Coronary artery (tissue), 2 donors: ENCODE measurements at regions not wholly inside any gene's neighbourhood (a gene's known extent, or its start where the extent isn't known, plus 50 kb on each side); places are given as distances from the start of the nearest gene placed in this dataset.

Experiments used
- DNase-seq: peaks from one replicate; pipeline ENCODE4 v3.0.0-alpha.2; 2017; ENCODE audit warnings: low spot score
- H3K27ac ChIP-seq, 2 donors: fragments of 200-600 bp; sonication (generic); one replicate each; pipeline ENCODE4 v1.5.1; 2016 to 2019
- H3K4me3 ChIP-seq: fragments of 200-600 bp; sonication (generic); 2 replicates; pipeline ENCODE4 v1.5.1; 2016; ENCODE audit warnings: mild to moderate bottlenecking, moderate library complexity
- TF ChIP-seq, protein P1 (sequence below): fragments of 200-600 bp; sonication (generic); IDR thresholded peaks from one replicate; pipeline ENCODE4 v1.5.1; 2019; ENCODE audit warnings: antibody characterized with exemption

DNA sequence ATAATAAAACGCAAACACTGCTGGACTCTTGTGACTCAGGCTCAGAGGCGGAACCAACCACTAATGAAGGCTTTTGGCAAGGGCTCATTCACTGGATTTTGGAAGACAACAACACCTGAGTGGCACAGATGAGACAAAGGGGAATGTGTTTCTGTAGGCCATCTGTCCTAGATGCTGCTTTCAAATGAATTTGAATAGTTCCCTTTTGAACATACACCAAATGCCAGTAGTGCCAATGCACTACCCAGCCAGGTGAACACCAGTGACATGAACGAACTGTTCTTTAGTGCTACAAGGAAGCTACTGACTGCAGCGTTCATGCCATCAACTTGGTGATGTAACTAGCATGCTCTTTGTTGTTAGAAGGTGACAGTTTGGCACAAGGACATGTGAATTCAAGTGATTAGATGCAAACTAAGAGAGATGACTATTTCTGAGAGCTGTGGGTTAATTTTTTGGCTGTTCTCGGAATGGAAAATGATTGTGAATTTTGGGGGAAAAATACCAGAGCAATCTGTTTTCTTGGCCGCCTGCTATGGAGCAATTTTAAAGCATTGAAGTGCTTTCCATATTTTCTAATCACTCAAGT lies 173.7 kb downstream of the SLC24A2 start:
- TF ChIP-seq, protein P1, sequence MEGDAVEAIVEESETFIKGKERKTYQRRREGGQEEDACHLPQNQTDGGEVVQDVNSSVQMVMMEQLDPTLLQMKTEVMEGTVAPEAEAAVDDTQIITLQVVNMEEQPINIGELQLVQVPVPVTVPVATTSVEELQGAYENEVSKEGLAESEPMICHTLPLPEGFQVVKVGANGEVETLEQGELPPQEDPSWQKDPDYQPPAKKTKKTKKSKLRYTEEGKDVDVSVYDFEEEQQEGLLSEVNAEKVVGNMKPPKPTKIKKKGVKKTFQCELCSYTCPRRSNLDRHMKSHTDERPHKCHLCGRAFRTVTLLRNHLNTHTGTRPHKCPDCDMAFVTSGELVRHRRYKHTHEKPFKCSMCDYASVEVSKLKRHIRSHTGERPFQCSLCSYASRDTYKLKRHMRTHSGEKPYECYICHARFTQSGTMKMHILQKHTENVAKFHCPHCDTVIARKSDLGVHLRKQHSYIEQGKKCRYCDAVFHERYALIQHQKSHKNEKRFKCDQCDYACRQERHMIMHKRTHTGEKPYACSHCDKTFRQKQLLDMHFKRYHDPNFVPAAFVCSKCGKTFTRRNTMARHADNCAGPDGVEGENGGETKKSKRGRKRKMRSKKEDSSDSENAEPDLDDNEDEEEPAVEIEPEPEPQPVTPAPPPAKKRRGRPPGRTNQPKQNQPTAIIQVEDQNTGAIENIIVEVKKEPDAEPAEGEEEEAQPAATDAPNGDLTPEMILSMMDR = no peak
- Histone ChIP-seq H3K27ac (no peak overlapping the region), H3K4me3 (no peak overlapping the region)
- DNase-seq = no peak

DNA sequence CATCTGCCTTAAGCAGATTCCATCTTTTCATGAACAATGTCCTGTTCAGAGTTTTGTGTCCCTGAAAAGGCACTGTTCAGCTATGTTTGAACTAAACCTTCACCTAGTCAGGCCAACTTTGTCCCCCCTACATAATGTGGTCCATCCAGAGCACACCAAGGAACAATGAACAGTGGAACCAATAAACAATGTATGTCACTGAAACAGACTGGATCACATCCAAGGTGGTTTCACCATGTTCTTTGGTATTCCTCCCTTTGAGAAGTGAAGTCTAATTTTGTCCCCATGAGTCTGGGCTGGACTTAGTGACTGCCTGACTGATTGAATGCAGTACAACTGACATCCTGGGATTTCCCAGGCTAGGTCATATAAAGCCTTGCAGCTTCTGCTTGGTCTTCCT lies 174.5 kb downstream of the SLC24A2 start:
- DNase-seq = no peak

DNA sequence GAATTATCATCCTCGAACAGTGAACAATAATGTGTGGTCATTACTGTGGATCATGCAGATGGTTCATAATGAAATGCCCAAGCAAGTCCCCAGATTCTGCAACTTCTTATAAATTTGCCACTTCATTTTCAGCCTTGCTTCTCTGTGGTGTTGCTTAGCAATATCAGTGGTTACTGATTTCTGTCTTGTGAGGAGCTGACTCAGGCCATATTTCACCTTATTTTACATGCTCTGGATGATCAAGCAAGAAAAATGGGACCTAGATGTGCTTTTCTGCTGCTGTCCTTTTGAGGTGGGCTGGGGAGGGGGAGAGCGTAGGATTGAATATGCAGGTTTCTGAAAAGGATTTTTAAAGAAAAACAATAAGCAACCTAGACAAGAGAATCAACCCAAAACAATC lies 188.3 kb downstream of the SLC24A2 start:
- TF ChIP-seq, protein P1 = no peak
- no peak for DNase-seq
- Histone ChIP-seq H3K27ac (no peak overlapping the region), H3K4me3 (no peak overlapping the region)

More for the DNA sequence above, 174.5 kb downstream of the SLC24A2 start:
- H3K4me3 ChIP-seq = no peak overlapping the region
- H3K27ac ChIP-seq = no peak overlapping the region
- TF ChIP-seq, protein P1 = no peak

DNA sequence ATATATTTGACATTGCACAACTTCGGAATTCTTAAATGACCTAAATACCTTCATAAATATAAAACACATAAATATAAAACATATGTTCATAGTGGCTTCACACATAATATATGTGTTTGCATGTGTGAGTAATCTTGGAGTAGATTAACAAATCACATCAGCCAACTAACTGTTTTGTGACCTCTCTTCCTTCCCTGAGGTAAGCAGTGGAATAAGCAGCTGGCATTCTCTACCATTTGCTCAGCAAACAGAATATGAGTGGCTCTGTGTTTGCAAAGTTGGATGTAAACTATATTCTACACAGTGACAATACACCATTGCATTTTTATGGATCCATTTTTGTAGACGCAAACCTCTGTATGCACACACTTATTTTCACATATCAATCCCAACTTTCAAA lies 189.9 kb downstream of the ACER2 start:
- no peak overlapping the region for H3K27ac ChIP-seq
- TF ChIP-seq, protein P1 = no peak
- DNase-seq = no peak

DNA sequence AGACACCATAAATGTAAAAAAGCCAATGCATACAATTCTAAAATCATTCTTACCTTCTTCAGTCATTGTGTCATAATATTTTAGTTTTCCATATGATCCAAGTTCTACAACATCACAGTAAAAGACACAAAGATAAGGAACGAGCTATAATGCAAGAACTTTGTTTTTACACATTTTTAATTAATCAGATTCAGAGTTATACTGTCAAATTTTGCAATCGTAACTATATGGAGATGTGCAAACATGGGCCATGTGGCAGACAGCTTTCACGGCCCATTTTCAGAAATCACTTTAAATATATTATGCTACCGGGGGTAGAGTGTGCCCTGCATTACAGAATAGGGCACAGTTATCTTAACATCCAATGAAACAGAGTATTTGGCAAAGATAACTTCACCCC lies 188.4 kb downstream of the ACER2 start:
- Histone ChIP-seq H3K27ac (no peak overlapping the region), H3K4me3 (no peak overlapping the region)
- DNase-seq = no peak
- TF ChIP-seq, protein P1 = no peak

More for the DNA sequence above, 189.9 kb downstream of the ACER2 start:
- H3K4me3 ChIP-seq = no peak overlapping the region

DNA sequence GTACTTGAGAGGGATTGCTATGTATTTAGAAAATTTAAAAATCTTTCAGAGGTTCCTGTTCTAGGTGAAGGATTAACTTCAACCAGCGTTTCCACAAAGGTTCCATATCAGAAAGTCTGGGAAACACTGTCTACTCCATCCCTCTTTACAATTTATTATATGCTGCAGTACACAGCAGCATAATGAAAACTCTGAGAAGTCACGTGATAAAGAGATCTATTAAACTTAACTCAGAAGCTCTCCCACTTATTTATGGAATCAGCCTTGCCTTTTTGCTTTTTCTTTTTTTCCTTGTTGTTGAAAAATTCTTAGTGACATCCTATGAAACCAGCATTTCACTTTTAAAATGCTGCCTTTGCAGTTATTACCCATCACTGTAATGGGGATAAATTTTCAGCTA lies 186.2 kb downstream of the ACER2 start:
- no peak for DNase-seq
- TF ChIP-seq, protein P1 = no peak
- Histone ChIP-seq H3K4me3 (no peak overlapping the region), H3K27ac (no peak overlapping the region)

DNA sequence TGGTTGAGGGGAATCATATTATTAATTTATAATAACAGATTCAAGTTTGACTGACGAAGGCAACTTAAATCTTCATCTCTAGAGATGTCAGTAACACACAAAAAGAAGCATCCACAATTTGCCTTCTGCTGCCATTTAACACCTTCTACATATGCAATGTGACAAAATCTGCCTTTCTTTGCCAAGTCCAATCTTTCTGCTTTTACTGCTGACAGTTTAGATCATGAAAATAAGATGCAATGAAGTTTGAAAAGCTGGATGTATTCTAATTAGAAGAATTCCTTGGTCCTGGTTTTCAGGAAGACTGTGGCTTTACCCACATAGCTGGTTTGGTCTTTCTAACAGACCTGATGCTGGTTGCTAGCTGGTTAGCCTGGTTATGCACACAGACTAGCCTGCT lies 178.9 kb downstream of the ACER2 start:
- Histone ChIP-seq H3K27ac (no peak overlapping the region), H3K4me3 (no peak overlapping the region)
- DNase-seq = no peak
- TF ChIP-seq, protein P1 = no peak
